ENCODE measurements at regions not wholly inside any gene's neighbourhood (a gene's known extent, or its start where the extent isn't known, plus 50 kb on each side); places are given as distances from the start of the nearest gene placed in this dataset.

- TF ChIP-seq CTCF (IDR thresholded peaks at IDR 0.05; ENCODE audit: borderline replicate concordance, extremely low read depth, low read length, poor library complexity, severe bottlenecking) (peak; percentile 65), EZH2 (IDR thresholded peaks at IDR 0.05; ENCODE audit: borderline replicate concordance, low read depth, low read length, severe bottlenecking) (no peak)
Observed at GRCh38 chr13:72221276-72221962, 354.4 kb upstream of the DACH1 start.

All from DND-41 (cell line).